ENCODE measurements at regions not wholly inside any gene's neighbourhood (a gene's known extent, or its start where the extent isn't known, plus 50 kb on each side); places are given as distances from the start of the nearest gene placed in this dataset.

GRCh38 chr4:26099967-26100366 lies 185.9 kb downstream of the SMIM20 start:
- no peaks in the 10 kb centered on the region for H3K4me1 ChIP-seq (replicated peaks in 1 of 4; ENCODE audit: control insufficient read depth in 3 of 4, insufficient read depth in 4 of 4, low read length in 3 of 4)
- H4K91ac ChIP-seq (replicated peaks; ENCODE audit: insufficient read length, low read length), result no peak overlapping the region
- no peak overlapping the region for H2AK5ac ChIP-seq (ENCODE audit: low read depth, low read length)
- H3K18ac ChIP-seq (ENCODE audit: extremely low read depth, low read length), result no peak overlapping the region
- FAIRE-seq (no peak), DNase-seq (ENCODE audit: low read depth in 1 of 2, low spot score in 2 of 2) (no peak)
- H3K23me2 ChIP-seq (ENCODE audit: low read depth, low read length), result no peaks in the 10 kb centered on the region
- no peak overlapping the region for H2BK5ac ChIP-seq (ENCODE audit: low read depth, low read length)
- H4K5ac ChIP-seq (ENCODE audit: insufficient read length, low read depth, low read length), result no peak overlapping the region
- H3K23ac ChIP-seq (ENCODE audit: insufficient read length), result no peak overlapping the region
- no peak overlapping the region for H3K4me2 ChIP-seq (ENCODE audit: insufficient read depth in 1 of 2, low read depth in 2 of 2, low read length in 2 of 2)
- H2BK20ac ChIP-seq (ENCODE audit: low read length), result no peak overlapping the region
- no peaks in the 10 kb centered on the region for H3K27me3 ChIP-seq (replicated peaks in 1 of 4; ENCODE audit: control insufficient read depth in 3 of 4, extremely low read depth in 1 of 4, insufficient read depth in 3 of 4, low read length in 3 of 4)
- H2BK15ac ChIP-seq (ENCODE audit: low read length), result no peak overlapping the region
- no peak overlapping the region for H3K4ac ChIP-seq (replicated peaks; ENCODE audit: insufficient read length, low read depth, low read length)
- ChIA-PET POLR2A (ENCODE audit: partially characterized antibody) (no interaction called here), CTCF (ENCODE audit: partially characterized antibody) (interaction anchor here (0.6 to 2.4 kb wide), 6 partner anchors 18 to 237 kb away, joined by 3 to 6 read pairs (median 3); no protein-coding TSS in a partner anchor)
- no peak overlapping the region for H4K8ac ChIP-seq (ENCODE audit: extremely low read depth, insufficient read depth, low read length)
- no peak overlapping the region for H3K14ac ChIP-seq (ENCODE audit: insufficient read length)
- no peak overlapping the region for H3K56ac ChIP-seq (replicated peaks; ENCODE audit: insufficient read length, low read depth, low read length)
- H4K20me1 ChIP-seq (replicated peaks in 1 of 2; ENCODE audit: control insufficient read depth in 1 of 2, insufficient read depth in 2 of 2, low read length in 2 of 2), result no peaks in the 10 kb centered on the region
- no peak overlapping the region for H3K9ac ChIP-seq (replicated peaks in 1 of 4; ENCODE audit: extremely low read depth in 1 of 4, low read depth in 3 of 4, low read length in 3 of 4)
- no peak overlapping the region for H2BK12ac ChIP-seq (ENCODE audit: low read depth, low read length)
- no peak overlapping the region for H3K4me3 ChIP-seq (ENCODE audit: extremely low read depth in 1 of 4, insufficient read depth in 2 of 4, low read depth in 3 of 4, low read length in 4 of 4)
- no peak overlapping the region for H3K27ac ChIP-seq (ENCODE audit: low read depth, low read length)
- H3K79me1 ChIP-seq (ENCODE audit: low read depth, low read length), result no peaks in the 10 kb centered on the region
- no peak overlapping the region for H2BK120ac ChIP-seq (replicated peaks; ENCODE audit: low read depth, low read length)
- no peaks in the 10 kb centered on the region for H3K79me2 ChIP-seq (ENCODE audit: control insufficient read depth in 1 of 2, insufficient read depth in 2 of 2, low read length in 2 of 2)
- peaks cover 0 to 4% of the 10 kb centered on the region in 2 experiments; a peak in 1 of 4 replicates for H3K9me3 ChIP-seq (ENCODE audit: insufficient read depth in 2 of 2, low read depth in 1 of 2, low read length in 1 of 2)
- H2AFZ ChIP-seq (ENCODE audit: low read length), result no peak overlapping the region
- no peaks in the 10 kb centered on the region for H3K36me3 ChIP-seq (ENCODE audit: control insufficient read depth in 2 of 4, insufficient read depth in 4 of 4, low read length in 3 of 4)
- TF ChIP-seq EZH2 (IDR thresholded peaks at IDR 0.05; ENCODE audit: low read depth, low read length, severe bottlenecking), result no peak
- TF ChIP-seq KDM4A (IDR thresholded peaks at IDR 0.05; ENCODE audit: low read depth, low read length, severe bottlenecking), result no peak
- no peak for TF ChIP-seq CBX8 (IDR thresholded peaks at IDR 0.05; ENCODE audit: borderline replicate concordance, low read depth, low read length)
- TF ChIP-seq SIX5 (IDR thresholded peaks at IDR 0.05; ENCODE audit: low read depth, low read length), result no peak
- TF ChIP-seq, protein P1, sequence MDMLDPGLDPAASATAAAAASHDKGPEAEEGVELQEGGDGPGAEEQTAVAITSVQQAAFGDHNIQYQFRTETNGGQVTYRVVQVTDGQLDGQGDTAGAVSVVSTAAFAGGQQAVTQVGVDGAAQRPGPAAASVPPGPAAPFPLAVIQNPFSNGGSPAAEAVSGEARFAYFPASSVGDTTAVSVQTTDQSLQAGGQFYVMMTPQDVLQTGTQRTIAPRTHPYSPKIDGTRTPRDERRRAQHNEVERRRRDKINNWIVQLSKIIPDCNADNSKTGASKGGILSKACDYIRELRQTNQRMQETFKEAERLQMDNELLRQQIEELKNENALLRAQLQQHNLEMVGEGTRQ (IDR thresholded peaks at IDR 0.05; ENCODE audit: low read length), result no peak
- no peak for TF ChIP-seq CREB1 (IDR thresholded peaks at IDR 0.05)
- no peak for TF ChIP-seq SP4 (IDR thresholded peaks at IDR 0.05; ENCODE audit: low read length)
- no peak for TF ChIP-seq SIN3A (conservative IDR thresholded peaks at IDR 0.05 in 1 of 2, IDR thresholded peaks at IDR 0.05 in 1 of 2; ENCODE audit: low read depth in 1 of 2, low read length in 2 of 2)
- no peak for TF ChIP-seq EP300 (IDR thresholded peaks at IDR 0.05; ENCODE audit: borderline replicate concordance in 1 of 2, low read depth in 2 of 2, low read length in 2 of 2)

Data from H1 (cell line).